CD4-positive, alpha-beta memory T cell (primary cell): ENCODE measurements at regions not wholly inside any gene's neighbourhood (a gene's known extent, or its start where the extent isn't known, plus 50 kb on each side); places are given as distances from the start of the nearest gene placed in this dataset.

ENCODE experiments used
- CTCF ChIA-PET: fragments of 350-600 bp; sonication (Branson Sonifier 250); formaldehyde crosslinking; loops from one replicate; lab custom pipeline; 2021; ENCODE audit warnings: inconsistent platforms; ENCODE audit not compliant: partially characterized antibody; lab: Charles Lee
- POLR2A ChIA-PET: fragments of 350-600 bp; sonication (Branson Sonifier 250); formaldehyde crosslinking; loops from one replicate; lab custom pipeline; 2021; ENCODE audit not compliant: partially characterized antibody; lab: Charles Lee
- DNase-seq, 5 donors: peaks; one replicate each; pipeline versions ENCODE4 v3.0.0 to v3.0.0-alpha.2; 2020 to 2022; ENCODE audit warnings: mixed read lengths in 1 of 5
- H3K27ac ChIP-seq: one replicate; pipeline ENCODE4 v1.7.0; 2013; ENCODE audit warnings: low read depth, low read length
- H3K27me3 ChIP-seq: 2 replicates; pipeline ENCODE4 v1.7.0; 2013; ENCODE audit warnings: mild to moderate bottlenecking, low read length, moderate library complexity; ENCODE audit not compliant: insufficient read depth
- H3K36me3 ChIP-seq: 2 replicates; pipeline ENCODE4 v1.7.0; 2013; ENCODE audit warnings: mild to moderate bottlenecking, low read length, moderate library complexity; ENCODE audit not compliant: insufficient read depth
- H3K4me1 ChIP-seq: 2 replicates; pipeline ENCODE4 v1.7.0; 2013; ENCODE audit warnings: mild to moderate bottlenecking, low read length, moderate library complexity; ENCODE audit not compliant: insufficient read depth
- H3K4me3 ChIP-seq, 2 donors: one replicate each; pipeline ENCODE4 v1.7.0; 2013; ENCODE audit warnings: low read length in 2 of 2, mild to moderate bottlenecking in 1 of 2
- H3K9me3 ChIP-seq, 2 donors: one replicate each; pipeline ENCODE4 v1.7.0; 2013; ENCODE audit warnings: low read length in 2 of 2, control low read depth in 1 of 2; ENCODE audit not compliant: control insufficient read depth in 1 of 2
- H3K27ac Mint-ChIP-seq, 7 donors: one replicate each; pipeline ENCODE4 v1.8.0; 2020 to 2021; ENCODE audit warnings: mixed read lengths in 7 of 7, mild to moderate bottlenecking in 6 of 7, inconsistent platforms in 3 of 7, moderate library complexity in 3 of 7
- H3K27me3 Mint-ChIP-seq, 2 donors: one replicate each; pipeline ENCODE4 v1.8.0; 2020 to 2021; ENCODE audit warnings: mixed read lengths in 2 of 2
- H3K36me3 Mint-ChIP-seq, 2 donors: one replicate each; pipeline ENCODE4 v1.8.0; 2020 to 2021; ENCODE audit warnings: mixed read lengths in 2 of 2, inconsistent platforms in 1 of 2, mild to moderate bottlenecking in 1 of 2
- H3K4me1 Mint-ChIP-seq, 4 donors: one replicate each; pipeline ENCODE4 v1.8.0; 2020 to 2021; ENCODE audit warnings: mixed read lengths in 4 of 4, mild to moderate bottlenecking in 1 of 4
- H3K4me3 Mint-ChIP-seq, 8 donors: one replicate each; pipeline ENCODE4 v1.8.0; 2020 to 2021; ENCODE audit warnings: mixed read lengths in 8 of 8, mild to moderate bottlenecking in 7 of 8, moderate library complexity in 6 of 8, inconsistent platforms in 3 of 8
- H3K9me3 Mint-ChIP-seq, 8 donors: one replicate each; pipeline ENCODE4 v1.8.0; 2020 to 2021; ENCODE audit warnings: mixed read lengths in 8 of 8, mild to moderate bottlenecking in 5 of 8, inconsistent platforms in 3 of 8, moderate library complexity in 1 of 8
- intact Hi-C: fragments of 100-400 bp; cut with micrococcal nuclease; formaldehyde crosslinking; loops from one replicate; pipeline ENCODE4 v1.15.1; 2023

- ChIA-PET POLR2A (no interaction called here), CTCF (no interaction called here)
- Mint-ChIP-seq H3K9me3 (peaks cover 0 to 5% (median 0%) of the 10 kb centered on the region in 8 donors), H3K27me3 (peaks cover 0 to 2% of the 10 kb centered on the region in 2 donors), H3K36me3 (no peaks in the 10 kb centered on the region), H3K27ac (no peak overlapping the region), H3K4me3 (no peak overlapping the region), H3K4me1 (no peaks in the 10 kb centered on the region)
- no peak overlapping the region for H3K4me3 ChIP-seq
- no peaks in the 10 kb centered on the region for H3K4me1 ChIP-seq
- no peaks in the 10 kb centered on the region for H3K9me3 ChIP-seq
- H3K36me3 ChIP-seq: no peaks in the 10 kb centered on the region
- no peak for DNase-seq
- intact Hi-C loops: no loop called here
- H3K27me3 ChIP-seq: no peaks in the 10 kb centered on the region
- no peak overlapping the region for H3K27ac ChIP-seq
Observed at GRCh38 chr12:63075376-63076060, 75.5 kb downstream of the AVPR1A start.

- ChIA-PET CTCF (no interaction called here), POLR2A (no interaction called here)
- Histone ChIP-seq H3K9me3 (no peaks in the 10 kb centered on the region), H3K36me3 (no peaks in the 10 kb centered on the region), H3K27ac (no peak overlapping the region), H3K27me3 (no peaks in the 10 kb centered on the region), H3K4me1 (no peaks in the 10 kb centered on the region), H3K4me3 (no peak overlapping the region)
- H3K9me3 Mint-ChIP-seq: peaks cover 0 to 5% (median 0%) of the 10 kb centered on the region in 8 donors
- no peaks in the 10 kb centered on the region for H3K4me1 Mint-ChIP-seq
- no peak for DNase-seq
- no peaks in the 10 kb centered on the region for H3K36me3 Mint-ChIP-seq
- H3K27ac Mint-ChIP-seq: no peak overlapping the region
- intact Hi-C loops: no loop called here
- H3K27me3 Mint-ChIP-seq: peaks cover 0 to 2% of the 10 kb centered on the region in 2 donors
- H3K4me3 Mint-ChIP-seq: no peak overlapping the region
Observed at GRCh38 chr12:63070709-63071108, 80.3 kb downstream of the AVPR1A start.

GRCh38 chr12:63069860-63070617 lies 81.0 kb downstream of the AVPR1A start:
- no peaks in the 10 kb centered on the region for H3K4me1 Mint-ChIP-seq
- H3K4me3 Mint-ChIP-seq: no peak overlapping the region
- Histone ChIP-seq H3K27me3 (no peaks in the 10 kb centered on the region), H3K9me3 (no peaks in the 10 kb centered on the region), H3K27ac (no peak overlapping the region), H3K36me3 (no peaks in the 10 kb centered on the region), H3K4me3 (no peak overlapping the region), H3K4me1 (no peaks in the 10 kb centered on the region)
- peaks cover 0 to 2% of the 10 kb centered on the region in 2 donors for H3K27me3 Mint-ChIP-seq
- POLR2A ChIA-PET: no interaction called here
- H3K36me3 Mint-ChIP-seq: no peaks in the 10 kb centered on the region
- intact Hi-C loops: no loop called here
- H3K9me3 Mint-ChIP-seq: peaks cover 0 to 5% (median 0%) of the 10 kb centered on the region in 8 donors
- CTCF ChIA-PET: interaction anchor here (1.6 kb wide), 1 partner anchor 10 kb away, joined by 4 read pairs; no protein-coding TSS in a partner anchor
- no peak overlapping the region for H3K27ac Mint-ChIP-seq
- DNase-seq: no peak

GRCh38 chr12:63068857-63069442 lies 82.1 kb downstream of the AVPR1A start:
- no peak overlapping the region for H3K27ac ChIP-seq
- DNase-seq: no peak
- intact Hi-C loops: no loop called here
- Mint-ChIP-seq H3K27me3 (peaks cover 0 to 3% of the 10 kb centered on the region in 2 donors), H3K27ac (no peak overlapping the region), H3K4me3 (no peak overlapping the region), H3K36me3 (no peaks in the 10 kb centered on the region), H3K9me3 (peaks cover 0 to 2% (median 0%) of the 10 kb centered on the region in 8 donors), H3K4me1 (no peaks in the 10 kb centered on the region)
- no peaks in the 10 kb centered on the region for H3K4me1 ChIP-seq
- no peaks in the 10 kb centered on the region for H3K9me3 ChIP-seq
- H3K4me3 ChIP-seq: no peak overlapping the region
- no peaks in the 10 kb centered on the region for H3K27me3 ChIP-seq
- no peaks in the 10 kb centered on the region for H3K36me3 ChIP-seq
- ChIA-PET POLR2A (no interaction called here), CTCF (interaction anchor here (0.9 to 1.6 kb wide), 2 partner anchors 9 to 10 kb away, joined by 4 read pairs; no protein-coding TSS in a partner anchor)

GRCh38 chr12:63066782-63067181 lies 84.2 kb downstream of the AVPR1A start:
- Mint-ChIP-seq H3K9me3 (peaks cover 0 to 2% (median 0%) of the 10 kb centered on the region in 8 donors), H3K27ac (no peak overlapping the region), H3K36me3 (no peaks in the 10 kb centered on the region), H3K4me1 (no peaks in the 10 kb centered on the region), H3K4me3 (no peak overlapping the region), H3K27me3 (peaks cover 0 to 1% of the 10 kb centered on the region in 2 donors)
- no peaks in the 10 kb centered on the region for H3K4me1 ChIP-seq
- ChIA-PET CTCF (no interaction called here), POLR2A (no interaction called here)
- no peak overlapping the region for H3K27ac ChIP-seq
- no peak for DNase-seq
- intact Hi-C loops: no loop called here
- no peaks in the 10 kb centered on the region for H3K9me3 ChIP-seq
- H3K36me3 ChIP-seq: no peaks in the 10 kb centered on the region
- no peak overlapping the region for H3K4me3 ChIP-seq
- no peaks in the 10 kb centered on the region for H3K27me3 ChIP-seq

- Histone ChIP-seq H3K27ac (no peak overlapping the region), H3K4me1 (no peaks in the 10 kb centered on the region), H3K27me3 (no peaks in the 10 kb centered on the region), H3K9me3 (no peaks in the 10 kb centered on the region), H3K36me3 (no peaks in the 10 kb centered on the region), H3K4me3 (no peak overlapping the region)
- no peaks in the 10 kb centered on the region for H3K36me3 Mint-ChIP-seq
- DNase-seq: no peak
- no peak overlapping the region for H3K27ac Mint-ChIP-seq
- intact Hi-C loops: no loop called here
- peaks cover 0 to 2% (median 0%) of the 10 kb centered on the region in 8 donors for H3K9me3 Mint-ChIP-seq
- H3K27me3 Mint-ChIP-seq: peaks cover 0 to 1% of the 10 kb centered on the region in 2 donors
- POLR2A ChIA-PET: no interaction called here
- no peaks in the 10 kb centered on the region for H3K4me1 Mint-ChIP-seq
- H3K4me3 Mint-ChIP-seq: no peak overlapping the region
- CTCF ChIA-PET: no interaction called here
Observed at GRCh38 chr12:63066136-63066535, 84.9 kb downstream of the AVPR1A start.

- Mint-ChIP-seq H3K36me3 (no peaks in the 10 kb centered on the region), H3K27ac (no peak overlapping the region), H3K9me3 (peaks cover 0 to 2% (median 0%) of the 10 kb centered on the region in 8 donors), H3K27me3 (peaks cover 0 to 1% of the 10 kb centered on the region in 2 donors), H3K4me1 (no peaks in the 10 kb centered on the region), H3K4me3 (no peak overlapping the region)
- H3K4me3 ChIP-seq: no peak overlapping the region
- no peak overlapping the region for H3K27ac ChIP-seq
- no peak for DNase-seq
- intact Hi-C loops: no loop called here
- POLR2A ChIA-PET: no interaction called here
- CTCF ChIA-PET: no interaction called here
- no peaks in the 10 kb centered on the region for H3K27me3 ChIP-seq
- no peaks in the 10 kb centered on the region for H3K9me3 ChIP-seq
- no peaks in the 10 kb centered on the region for H3K4me1 ChIP-seq
- no peaks in the 10 kb centered on the region for H3K36me3 ChIP-seq
Observed at GRCh38 chr12:63064080-63064479, 86.9 kb downstream of the AVPR1A start.
